DND-41 (cell line): ENCODE measurements at regions not wholly inside any gene's neighbourhood (a gene's known extent, or its start where the extent isn't known, plus 50 kb on each side); places are given as distances from the start of the nearest gene placed in this dataset.

Experiments
- EZH2 ChIP-seq: IDR thresholded peaks from 3 replicates; pipeline ENCODE4 v1.6.1; 2012; ENCODE audit warnings: borderline replicate concordance, low read depth, mild to moderate bottlenecking, moderate library complexity, low read length, inconsistent platforms; ENCODE audit not compliant: severe bottlenecking
- TF ChIP-seq, protein P1 (sequence below): IDR thresholded peaks from 2 replicates; pipeline ENCODE4 v1.5.1; 2012; ENCODE audit warnings: borderline replicate concordance, low read length, moderate library complexity, mild to moderate bottlenecking; ENCODE audit not compliant: poor library complexity, severe bottlenecking; ENCODE audit errors: extremely low read depth

DNA sequence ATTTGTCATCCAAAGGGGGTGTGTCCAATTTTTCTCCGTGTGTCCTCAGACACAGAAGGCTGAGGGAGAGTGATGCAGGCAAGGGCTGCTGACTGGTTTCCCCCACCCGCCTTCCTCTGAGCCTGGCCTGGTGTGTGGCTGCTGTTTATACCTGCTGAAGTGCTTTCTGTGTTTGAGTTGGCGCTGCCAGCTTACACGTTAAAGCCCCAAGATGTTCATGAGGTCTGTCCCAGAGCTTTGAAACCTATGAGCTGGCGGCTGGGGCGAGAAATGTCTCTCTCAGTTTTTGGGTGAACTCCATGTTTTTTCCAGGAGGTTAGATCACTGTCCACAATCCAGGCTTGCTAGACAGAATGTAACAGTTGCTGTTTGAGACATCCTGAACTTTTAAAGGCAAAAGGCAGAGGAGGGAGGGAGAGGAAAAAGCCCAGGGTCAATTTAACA, 69.0 kb upstream of the CCN2 start:
- TF ChIP-seq EZH2, result no peak
- TF ChIP-seq, protein P1, sequence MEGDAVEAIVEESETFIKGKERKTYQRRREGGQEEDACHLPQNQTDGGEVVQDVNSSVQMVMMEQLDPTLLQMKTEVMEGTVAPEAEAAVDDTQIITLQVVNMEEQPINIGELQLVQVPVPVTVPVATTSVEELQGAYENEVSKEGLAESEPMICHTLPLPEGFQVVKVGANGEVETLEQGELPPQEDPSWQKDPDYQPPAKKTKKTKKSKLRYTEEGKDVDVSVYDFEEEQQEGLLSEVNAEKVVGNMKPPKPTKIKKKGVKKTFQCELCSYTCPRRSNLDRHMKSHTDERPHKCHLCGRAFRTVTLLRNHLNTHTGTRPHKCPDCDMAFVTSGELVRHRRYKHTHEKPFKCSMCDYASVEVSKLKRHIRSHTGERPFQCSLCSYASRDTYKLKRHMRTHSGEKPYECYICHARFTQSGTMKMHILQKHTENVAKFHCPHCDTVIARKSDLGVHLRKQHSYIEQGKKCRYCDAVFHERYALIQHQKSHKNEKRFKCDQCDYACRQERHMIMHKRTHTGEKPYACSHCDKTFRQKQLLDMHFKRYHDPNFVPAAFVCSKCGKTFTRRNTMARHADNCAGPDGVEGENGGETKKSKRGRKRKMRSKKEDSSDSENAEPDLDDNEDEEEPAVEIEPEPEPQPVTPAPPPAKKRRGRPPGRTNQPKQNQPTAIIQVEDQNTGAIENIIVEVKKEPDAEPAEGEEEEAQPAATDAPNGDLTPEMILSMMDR, result no peak
